ENCODE measurements at regions not wholly inside any gene's neighbourhood (a gene's known extent, or its start where the extent isn't known, plus 50 kb on each side); places are given as distances from the start of the nearest gene placed in this dataset.

DNA sequence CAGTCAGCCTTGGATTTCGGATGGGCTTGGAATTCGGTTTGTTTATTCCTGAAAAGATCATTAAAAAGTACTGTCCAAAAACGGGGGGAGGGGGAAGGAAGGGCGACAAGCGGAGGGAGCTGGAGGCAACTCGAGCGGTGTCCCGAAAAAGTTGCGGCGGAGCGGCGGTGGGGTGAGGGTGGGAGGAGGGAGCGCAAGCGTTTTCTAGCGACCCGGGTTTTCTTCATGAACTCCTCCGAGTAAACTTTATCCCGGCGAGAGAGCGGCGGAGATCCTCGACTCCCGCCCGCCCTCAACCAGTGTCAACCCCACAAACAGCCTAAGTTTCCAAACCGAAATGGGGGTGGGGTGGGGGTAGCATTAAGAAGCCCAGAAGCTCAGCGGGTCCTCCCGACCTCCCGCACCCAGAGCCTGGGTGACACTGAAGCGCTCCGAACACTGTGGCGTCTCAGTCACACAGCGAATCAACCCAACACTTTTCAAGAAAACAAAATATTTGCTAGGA lies 133.0 kb upstream of the C11orf58 start (continued):
- TF ChIP-seq, protein P1, sequence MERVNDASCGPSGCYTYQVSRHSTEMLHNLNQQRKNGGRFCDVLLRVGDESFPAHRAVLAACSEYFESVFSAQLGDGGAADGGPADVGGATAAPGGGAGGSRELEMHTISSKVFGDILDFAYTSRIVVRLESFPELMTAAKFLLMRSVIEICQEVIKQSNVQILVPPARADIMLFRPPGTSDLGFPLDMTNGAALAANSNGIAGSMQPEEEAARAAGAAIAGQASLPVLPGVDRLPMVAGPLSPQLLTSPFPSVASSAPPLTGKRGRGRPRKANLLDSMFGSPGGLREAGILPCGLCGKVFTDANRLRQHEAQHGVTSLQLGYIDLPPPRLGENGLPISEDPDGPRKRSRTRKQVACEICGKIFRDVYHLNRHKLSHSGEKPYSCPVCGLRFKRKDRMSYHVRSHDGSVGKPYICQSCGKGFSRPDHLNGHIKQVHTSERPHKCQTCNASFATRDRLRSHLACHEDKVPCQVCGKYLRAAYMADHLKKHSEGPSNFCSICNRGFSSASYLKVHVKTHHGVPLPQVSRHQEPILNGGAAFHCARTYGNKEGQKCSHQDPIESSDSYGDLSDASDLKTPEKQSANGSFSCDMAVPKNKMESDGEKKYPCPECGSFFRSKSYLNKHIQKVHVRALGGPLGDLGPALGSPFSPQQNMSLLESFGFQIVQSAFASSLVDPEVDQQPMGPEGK (tag by site-specific recombination; IDR thresholded peaks at IDR 0.05): peak; percentile 49
- peak; percentile 63; the same call in 1 of the 2 replicates for TF ChIP-seq ZBTB20 (tag by site-specific recombination; IDR thresholded peaks at IDR 0.05)

DNA sequence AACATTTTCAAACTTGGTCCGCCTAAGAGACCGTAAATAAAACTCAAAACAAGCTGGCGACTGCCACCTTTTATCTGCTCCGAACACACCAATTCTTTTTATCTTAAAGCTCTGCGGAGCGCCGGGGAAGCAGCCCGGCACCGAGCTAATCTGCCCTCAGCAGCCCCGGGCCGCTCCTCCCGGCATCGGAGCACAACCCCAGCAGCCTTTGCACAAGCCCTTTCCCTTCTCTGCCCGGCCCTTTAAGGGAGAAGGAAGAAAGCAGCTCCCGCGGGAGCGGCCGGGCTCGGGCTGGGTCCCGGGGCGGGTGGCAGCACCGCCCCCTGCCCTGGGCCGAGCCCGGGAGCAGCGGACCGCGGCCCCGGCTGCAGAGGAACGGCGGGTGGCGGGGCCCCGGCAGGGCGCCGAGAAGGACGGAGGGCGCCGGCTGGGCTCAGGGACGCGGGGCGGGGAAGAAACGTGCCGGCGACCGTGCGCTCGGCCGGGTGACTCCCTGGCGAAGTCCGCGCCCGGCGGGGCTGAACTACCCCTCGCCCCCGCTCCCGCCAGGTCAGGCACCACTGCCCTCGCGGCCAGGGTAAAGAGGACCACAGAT lies 133.6 kb upstream of the C11orf58 start:
- H3K36me3 ChIP-seq (ENCODE audit: control insufficient read depth in 2 of 2, insufficient read depth in 1 of 2, low read length in 2 of 2): no peaks in the 10 kb centered on the region
- ChIA-PET POLR2A (interaction anchor here (0.8 to 1.8 kb wide), 5 partner anchors 9 to 479 kb away, joined by 3 to 5 read pairs (median 3); no protein-coding TSS in a partner anchor), CTCF (interaction anchor here (0.8 kb wide), 2 partner anchors 9 to 289 kb away, joined by 3 to 4 read pairs; no protein-coding TSS in a partner anchor)
- H3K4me1 ChIP-seq (ENCODE audit: control insufficient read depth, insufficient read depth, low read length): no peaks in the 10 kb centered on the region
- H3K27ac ChIP-seq (ENCODE audit: extremely low read depth, low read depth, low read length): peak overlapping the region; percentile 86
- TF ChIP-seq, protein P2, sequence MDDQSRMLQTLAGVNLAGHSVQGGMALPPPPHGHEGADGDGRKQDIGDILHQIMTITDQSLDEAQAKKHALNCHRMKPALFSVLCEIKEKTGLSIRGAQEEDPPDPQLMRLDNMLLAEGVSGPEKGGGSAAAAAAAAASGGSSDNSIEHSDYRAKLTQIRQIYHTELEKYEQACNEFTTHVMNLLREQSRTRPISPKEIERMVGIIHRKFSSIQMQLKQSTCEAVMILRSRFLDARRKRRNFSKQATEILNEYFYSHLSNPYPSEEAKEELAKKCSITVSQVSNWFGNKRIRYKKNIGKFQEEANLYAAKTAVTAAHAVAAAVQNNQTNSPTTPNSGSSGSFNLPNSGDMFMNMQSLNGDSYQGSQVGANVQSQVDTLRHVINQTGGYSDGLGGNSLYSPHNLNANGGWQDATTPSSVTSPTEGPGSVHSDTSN (CRISPR knock-in tag; IDR thresholded peaks at IDR 0.05): 0 out of 2 replicates have a peak, but pooled peaks have one; percentile 27
- TF ChIP-seq ZNF660 (tag by site-specific recombination; IDR thresholded peaks at IDR 0.05): peak; percentile 26; the same call in 1 of the 2 replicates
- no peak for TF ChIP-seq SCRT2 (tag by site-specific recombination; IDR thresholded peaks at IDR 0.05)
- TF ChIP-seq ZBTB8A (tag by site-specific recombination; IDR thresholded peaks at IDR 0.05): peak; percentile 92
- TF ChIP-seq OVOL3 (tag by site-specific recombination; IDR thresholded peaks at IDR 0.05): no peak
- TF ChIP-seq, protein P3, sequence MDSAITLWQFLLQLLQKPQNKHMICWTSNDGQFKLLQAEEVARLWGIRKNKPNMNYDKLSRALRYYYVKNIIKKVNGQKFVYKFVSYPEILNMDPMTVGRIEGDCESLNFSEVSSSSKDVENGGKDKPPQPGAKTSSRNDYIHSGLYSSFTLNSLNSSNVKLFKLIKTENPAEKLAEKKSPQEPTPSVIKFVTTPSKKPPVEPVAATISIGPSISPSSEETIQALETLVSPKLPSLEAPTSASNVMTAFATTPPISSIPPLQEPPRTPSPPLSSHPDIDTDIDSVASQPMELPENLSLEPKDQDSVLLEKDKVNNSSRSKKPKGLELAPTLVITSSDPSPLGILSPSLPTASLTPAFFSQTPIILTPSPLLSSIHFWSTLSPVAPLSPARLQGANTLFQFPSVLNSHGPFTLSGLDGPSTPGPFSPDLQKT (IDR thresholded peaks at IDR 0.05; ENCODE audit: borderline replicate concordance, low read depth, low read length): no peak
- no peak for TF ChIP-seq ZNF140 (tag by site-specific recombination; IDR thresholded peaks at IDR 0.05)
- 0 out of 2 replicates have a peak, but pooled peaks have one; percentile 21 for TF ChIP-seq ZSCAN30 (tag by site-specific recombination; IDR thresholded peaks at IDR 0.05)
- TF ChIP-seq ZNF629 (tag by site-specific recombination; IDR thresholded peaks at IDR 0.05): 0 out of 2 replicates have a peak, but pooled peaks have one; percentile 2
- peak; percentile 83 for TF ChIP-seq ZBTB20 (tag by site-specific recombination; IDR thresholded peaks at IDR 0.05)
- no peak for TF ChIP-seq KLF16 (tag by site-specific recombination; IDR thresholded peaks at IDR 0.05)
- TF ChIP-seq, protein P4, sequence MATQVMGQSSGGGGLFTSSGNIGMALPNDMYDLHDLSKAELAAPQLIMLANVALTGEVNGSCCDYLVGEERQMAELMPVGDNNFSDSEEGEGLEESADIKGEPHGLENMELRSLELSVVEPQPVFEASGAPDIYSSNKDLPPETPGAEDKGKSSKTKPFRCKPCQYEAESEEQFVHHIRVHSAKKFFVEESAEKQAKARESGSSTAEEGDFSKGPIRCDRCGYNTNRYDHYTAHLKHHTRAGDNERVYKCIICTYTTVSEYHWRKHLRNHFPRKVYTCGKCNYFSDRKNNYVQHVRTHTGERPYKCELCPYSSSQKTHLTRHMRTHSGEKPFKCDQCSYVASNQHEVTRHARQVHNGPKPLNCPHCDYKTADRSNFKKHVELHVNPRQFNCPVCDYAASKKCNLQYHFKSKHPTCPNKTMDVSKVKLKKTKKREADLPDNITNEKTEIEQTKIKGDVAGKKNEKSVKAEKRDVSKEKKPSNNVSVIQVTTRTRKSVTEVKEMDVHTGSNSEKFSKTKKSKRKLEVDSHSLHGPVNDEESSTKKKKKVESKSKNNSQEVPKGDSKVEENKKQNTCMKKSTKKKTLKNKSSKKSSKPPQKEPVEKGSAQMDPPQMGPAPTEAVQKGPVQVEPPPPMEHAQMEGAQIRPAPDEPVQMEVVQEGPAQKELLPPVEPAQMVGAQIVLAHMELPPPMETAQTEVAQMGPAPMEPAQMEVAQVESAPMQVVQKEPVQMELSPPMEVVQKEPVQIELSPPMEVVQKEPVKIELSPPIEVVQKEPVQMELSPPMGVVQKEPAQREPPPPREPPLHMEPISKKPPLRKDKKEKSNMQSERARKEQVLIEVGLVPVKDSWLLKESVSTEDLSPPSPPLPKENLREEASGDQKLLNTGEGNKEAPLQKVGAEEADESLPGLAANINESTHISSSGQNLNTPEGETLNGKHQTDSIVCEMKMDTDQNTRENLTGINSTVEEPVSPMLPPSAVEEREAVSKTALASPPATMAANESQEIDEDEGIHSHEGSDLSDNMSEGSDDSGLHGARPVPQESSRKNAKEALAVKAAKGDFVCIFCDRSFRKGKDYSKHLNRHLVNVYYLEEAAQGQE (tag by site-specific recombination; IDR thresholded peaks at IDR 0.05): peak; percentile 58; the same call in 1 of the 2 replicates
- peak; percentile 31 for TF ChIP-seq ZNF335 (tag by site-specific recombination; conservative IDR thresholded peaks at IDR 0.05)
- TF ChIP-seq BCL11B (tag by site-specific recombination; IDR thresholded peaks at IDR 0.05; ENCODE audit: low read depth): peak; percentile 80; the same call in 1 of the 2 replicates
- TF ChIP-seq IKZF3 (tag by site-specific recombination; IDR thresholded peaks at IDR 0.05): no peak
- TF ChIP-seq, protein P5, sequence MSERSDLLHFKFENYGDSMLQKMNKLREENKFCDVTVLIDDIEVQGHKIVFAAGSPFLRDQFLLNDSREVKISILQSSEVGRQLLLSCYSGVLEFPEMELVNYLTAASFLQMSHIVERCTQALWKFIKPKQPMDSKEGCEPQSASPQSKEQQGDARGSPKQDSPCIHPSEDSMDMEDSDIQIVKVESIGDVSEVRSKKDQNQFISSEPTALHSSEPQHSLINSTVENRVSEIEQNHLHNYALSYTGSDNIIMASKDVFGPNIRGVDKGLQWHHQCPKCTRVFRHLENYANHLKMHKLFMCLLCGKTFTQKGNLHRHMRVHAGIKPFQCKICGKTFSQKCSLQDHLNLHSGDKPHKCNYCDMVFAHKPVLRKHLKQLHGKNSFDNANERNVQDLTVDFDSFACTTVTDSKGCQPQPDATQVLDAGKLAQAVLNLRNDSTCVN (tag by site-specific recombination; optimal IDR thresholded peaks at IDR 0.05): peak; percentile 82
- TF ChIP-seq ZNF350 (tag by site-specific recombination; IDR thresholded peaks at IDR 0.05): no peak
- no peak for TF ChIP-seq ZNF792 (tag by site-specific recombination; IDR thresholded peaks at IDR 0.05)
- TF ChIP-seq, protein P6, sequence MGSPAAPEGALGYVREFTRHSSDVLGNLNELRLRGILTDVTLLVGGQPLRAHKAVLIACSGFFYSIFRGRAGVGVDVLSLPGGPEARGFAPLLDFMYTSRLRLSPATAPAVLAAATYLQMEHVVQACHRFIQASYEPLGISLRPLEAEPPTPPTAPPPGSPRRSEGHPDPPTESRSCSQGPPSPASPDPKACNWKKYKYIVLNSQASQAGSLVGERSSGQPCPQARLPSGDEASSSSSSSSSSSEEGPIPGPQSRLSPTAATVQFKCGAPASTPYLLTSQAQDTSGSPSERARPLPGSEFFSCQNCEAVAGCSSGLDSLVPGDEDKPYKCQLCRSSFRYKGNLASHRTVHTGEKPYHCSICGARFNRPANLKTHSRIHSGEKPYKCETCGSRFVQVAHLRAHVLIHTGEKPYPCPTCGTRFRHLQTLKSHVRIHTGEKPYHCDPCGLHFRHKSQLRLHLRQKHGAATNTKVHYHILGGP (tag by site-specific recombination; IDR thresholded peaks at IDR 0.05): no peak
- 0 out of 2 replicates have a peak, but pooled peaks have one; percentile 22 for TF ChIP-seq ZNF76 (tag by site-specific recombination; IDR thresholded peaks at IDR 0.05; ENCODE audit: borderline replicate concordance, low read depth)
- peak; percentile 76; the same call in 1 of the 2 replicates for TF ChIP-seq KLF8 (tag by site-specific recombination; IDR thresholded peaks at IDR 0.05)
- no peak for TF ChIP-seq ZNF155 (tag by site-specific recombination; IDR thresholded peaks at IDR 0.05)
- TF ChIP-seq SP2 (tag by site-specific recombination; IDR thresholded peaks at IDR 0.05): 0 out of 2 replicates have a peak, but pooled peaks have one; percentile 1
- H3K9me3 ChIP-seq (ENCODE audit: control insufficient read depth, insufficient read depth, low read depth, low read length): no peaks in the 10 kb centered on the region
- peak overlapping the region; percentile 78 for H3K4me3 ChIP-seq (ENCODE audit: low read depth, low read length)
